ENCODE measurements at regions not wholly inside any gene's neighbourhood (a gene's known extent, or its start where the extent isn't known, plus 50 kb on each side); places are given as distances from the start of the nearest gene placed in this dataset.

DNA sequence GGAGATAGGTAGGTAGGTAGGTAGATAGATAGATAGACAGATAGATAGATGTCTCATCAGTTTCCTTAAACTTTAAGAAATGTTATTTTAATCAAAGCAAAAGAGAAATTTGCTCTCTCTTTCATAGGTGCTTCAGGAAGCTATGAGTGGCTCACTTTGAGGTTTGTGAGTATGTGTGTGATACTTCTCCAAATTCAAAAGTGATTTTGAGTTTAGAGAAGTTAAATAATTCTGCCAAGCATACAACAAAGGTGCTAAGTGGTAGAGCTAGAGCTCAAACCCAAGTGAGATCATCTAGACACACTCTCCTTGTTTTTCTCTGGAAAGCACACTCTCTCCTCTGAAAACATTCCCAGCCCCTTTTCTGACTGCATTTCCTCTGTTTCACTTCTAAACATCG is 156.2 kb downstream of the EDN1 start:
- no peak for TF ChIP-seq KAT7 (CRISPR knock-in tag; IDR thresholded peaks at IDR 0.05; ENCODE audit: borderline replicate concordance)
- TF ChIP-seq, protein P1, sequence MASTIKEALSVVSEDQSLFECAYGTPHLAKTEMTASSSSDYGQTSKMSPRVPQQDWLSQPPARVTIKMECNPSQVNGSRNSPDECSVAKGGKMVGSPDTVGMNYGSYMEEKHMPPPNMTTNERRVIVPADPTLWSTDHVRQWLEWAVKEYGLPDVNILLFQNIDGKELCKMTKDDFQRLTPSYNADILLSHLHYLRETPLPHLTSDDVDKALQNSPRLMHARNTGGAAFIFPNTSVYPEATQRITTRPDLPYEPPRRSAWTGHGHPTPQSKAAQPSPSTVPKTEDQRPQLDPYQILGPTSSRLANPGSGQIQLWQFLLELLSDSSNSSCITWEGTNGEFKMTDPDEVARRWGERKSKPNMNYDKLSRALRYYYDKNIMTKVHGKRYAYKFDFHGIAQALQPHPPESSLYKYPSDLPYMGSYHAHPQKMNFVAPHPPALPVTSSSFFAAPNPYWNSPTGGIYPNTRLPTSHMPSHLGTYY (CRISPR knock-in tag; IDR thresholded peaks at IDR 0.05), result no peak
- no peak for TF ChIP-seq CTCF (IDR thresholded peaks at IDR 0.05)
- TF ChIP-seq CREB1 (CRISPR knock-in tag; IDR thresholded peaks at IDR 0.05), result no peak
- TF ChIP-seq, protein P2, sequence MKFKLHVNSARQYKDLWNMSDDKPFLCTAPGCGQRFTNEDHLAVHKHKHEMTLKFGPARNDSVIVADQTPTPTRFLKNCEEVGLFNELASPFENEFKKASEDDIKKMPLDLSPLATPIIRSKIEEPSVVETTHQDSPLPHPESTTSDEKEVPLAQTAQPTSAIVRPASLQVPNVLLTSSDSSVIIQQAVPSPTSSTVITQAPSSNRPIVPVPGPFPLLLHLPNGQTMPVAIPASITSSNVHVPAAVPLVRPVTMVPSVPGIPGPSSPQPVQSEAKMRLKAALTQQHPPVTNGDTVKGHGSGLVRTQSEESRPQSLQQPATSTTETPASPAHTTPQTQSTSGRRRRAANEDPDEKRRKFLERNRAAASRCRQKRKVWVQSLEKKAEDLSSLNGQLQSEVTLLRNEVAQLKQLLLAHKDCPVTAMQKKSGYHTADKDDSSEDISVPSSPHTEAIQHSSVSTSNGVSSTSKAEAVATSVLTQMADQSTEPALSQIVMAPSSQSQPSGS (CRISPR knock-in tag; IDR thresholded peaks at IDR 0.05; ENCODE audit: borderline replicate concordance, low read depth), result no peak
- no peak for TF ChIP-seq ZBTB43 (CRISPR knock-in tag; IDR thresholded peaks at IDR 0.05)
- no peak for TF ChIP-seq TP53 (CRISPR knock-in tag; IDR thresholded peaks at IDR 0.05)
- TF ChIP-seq ETV6 (CRISPR knock-in tag; IDR thresholded peaks at IDR 0.05), result no peak
- TF ChIP-seq MAX (CRISPR knock-in tag; IDR thresholded peaks at IDR 0.05), result no peak
- TF ChIP-seq AFF4 (CRISPR knock-in tag; IDR thresholded peaks at IDR 0.05; ENCODE audit: borderline replicate concordance), result no peak
- TF ChIP-seq, protein P3, sequence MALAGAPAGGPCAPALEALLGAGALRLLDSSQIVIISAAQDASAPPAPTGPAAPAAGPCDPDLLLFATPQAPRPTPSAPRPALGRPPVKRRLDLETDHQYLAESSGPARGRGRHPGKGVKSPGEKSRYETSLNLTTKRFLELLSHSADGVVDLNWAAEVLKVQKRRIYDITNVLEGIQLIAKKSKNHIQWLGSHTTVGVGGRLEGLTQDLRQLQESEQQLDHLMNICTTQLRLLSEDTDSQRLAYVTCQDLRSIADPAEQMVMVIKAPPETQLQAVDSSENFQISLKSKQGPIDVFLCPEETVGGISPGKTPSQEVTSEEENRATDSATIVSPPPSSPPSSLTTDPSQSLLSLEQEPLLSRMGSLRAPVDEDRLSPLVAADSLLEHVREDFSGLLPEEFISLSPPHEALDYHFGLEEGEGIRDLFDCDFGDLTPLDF (CRISPR knock-in tag; IDR thresholded peaks at IDR 0.05), result no peak
- TF ChIP-seq, protein P4, sequence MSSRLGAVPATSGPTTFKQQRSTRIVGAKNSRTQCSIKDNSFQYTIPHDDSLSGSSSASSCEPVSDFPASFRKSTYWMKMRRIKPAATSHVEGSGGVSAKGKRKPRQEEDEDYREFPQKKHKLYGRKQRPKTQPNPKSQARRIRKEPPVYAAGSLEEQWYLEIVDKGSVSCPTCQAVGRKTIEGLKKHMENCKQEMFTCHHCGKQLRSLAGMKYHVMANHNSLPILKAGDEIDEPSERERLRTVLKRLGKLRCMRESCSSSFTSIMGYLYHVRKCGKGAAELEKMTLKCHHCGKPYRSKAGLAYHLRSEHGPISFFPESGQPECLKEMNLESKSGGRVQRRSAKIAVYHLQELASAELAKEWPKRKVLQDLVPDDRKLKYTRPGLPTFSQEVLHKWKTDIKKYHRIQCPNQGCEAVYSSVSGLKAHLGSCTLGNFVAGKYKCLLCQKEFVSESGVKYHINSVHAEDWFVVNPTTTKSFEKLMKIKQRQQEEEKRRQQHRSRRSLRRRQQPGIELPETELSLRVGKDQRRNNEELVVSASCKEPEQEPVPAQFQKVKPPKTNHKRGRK (CRISPR knock-in tag; IDR thresholded peaks at IDR 0.05; ENCODE audit: borderline replicate concordance), result no peak
- TF ChIP-seq PREB (CRISPR knock-in tag; IDR thresholded peaks at IDR 0.05; ENCODE audit: borderline replicate concordance), result no peak
- TF ChIP-seq CREM (CRISPR knock-in tag; IDR thresholded peaks at IDR 0.05), result no peak
